Hepatocyte (in vitro differentiated cells): ENCODE measurements at regions not wholly inside any gene's neighbourhood (a gene's known extent, or its start where the extent isn't known, plus 50 kb on each side); places are given as distances from the start of the nearest gene placed in this dataset.

Experiments
- EZH2phosphoT487 ChIP-seq: fragments of 200-600 bp; sonication (generic); IDR thresholded peaks from one replicate; pipeline ENCODE4 v1.6.1; 2018; ENCODE audit warnings: antibody characterized with exemption, mild to moderate bottlenecking, low read depth, moderate library complexity; ENCODE audit not compliant: unreplicated experiment, severe bottlenecking
- TF ChIP-seq, protein P1 (sequence below): fragments of 200-600 bp; sonication (generic); IDR thresholded peaks from 2 replicates; pipeline ENCODE4 v1.5.1; 2016; ENCODE audit warnings: antibody characterized with exemption, mild to moderate bottlenecking; ENCODE audit not compliant: poor library complexity

DNA sequence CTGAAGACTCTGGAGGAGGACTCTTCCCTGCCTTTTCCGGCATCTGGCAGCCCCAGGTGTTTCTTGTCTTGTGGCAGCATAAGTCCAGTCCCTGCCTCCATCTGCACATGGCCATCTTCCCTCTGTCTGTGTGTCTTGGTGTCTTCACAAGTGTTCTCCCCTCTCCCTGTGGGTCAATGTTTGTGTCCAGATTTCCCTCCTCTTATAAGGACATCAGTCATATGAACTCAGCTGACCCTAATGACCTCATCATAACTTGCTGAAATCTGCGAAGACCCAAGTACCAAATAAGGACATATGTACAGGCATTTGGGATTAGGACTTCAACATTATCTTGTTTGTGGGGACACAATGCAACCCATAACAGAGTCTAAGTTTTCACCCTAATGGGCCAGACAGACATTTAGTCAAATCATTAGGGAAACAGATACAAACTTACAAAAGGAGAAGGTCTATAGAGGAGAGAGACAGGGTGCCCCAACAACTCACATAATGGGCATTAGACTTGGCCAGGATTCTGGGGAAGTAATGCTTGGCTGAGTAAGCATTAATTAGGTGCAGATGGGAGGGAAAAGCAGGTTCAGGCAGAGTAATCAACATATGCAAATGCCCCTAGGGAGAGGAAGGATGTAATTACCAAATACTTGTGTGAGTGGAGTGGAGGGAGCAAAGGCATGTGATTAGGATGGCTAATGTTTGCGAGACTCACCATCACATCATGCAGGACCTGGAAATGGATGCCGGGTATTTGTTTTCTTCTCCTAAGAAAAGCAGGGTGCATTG lies 372.8 kb upstream of the TBL1XR1 start:
- no peak for TF ChIP-seq EZH2phosphoT487
- TF ChIP-seq, protein P1, sequence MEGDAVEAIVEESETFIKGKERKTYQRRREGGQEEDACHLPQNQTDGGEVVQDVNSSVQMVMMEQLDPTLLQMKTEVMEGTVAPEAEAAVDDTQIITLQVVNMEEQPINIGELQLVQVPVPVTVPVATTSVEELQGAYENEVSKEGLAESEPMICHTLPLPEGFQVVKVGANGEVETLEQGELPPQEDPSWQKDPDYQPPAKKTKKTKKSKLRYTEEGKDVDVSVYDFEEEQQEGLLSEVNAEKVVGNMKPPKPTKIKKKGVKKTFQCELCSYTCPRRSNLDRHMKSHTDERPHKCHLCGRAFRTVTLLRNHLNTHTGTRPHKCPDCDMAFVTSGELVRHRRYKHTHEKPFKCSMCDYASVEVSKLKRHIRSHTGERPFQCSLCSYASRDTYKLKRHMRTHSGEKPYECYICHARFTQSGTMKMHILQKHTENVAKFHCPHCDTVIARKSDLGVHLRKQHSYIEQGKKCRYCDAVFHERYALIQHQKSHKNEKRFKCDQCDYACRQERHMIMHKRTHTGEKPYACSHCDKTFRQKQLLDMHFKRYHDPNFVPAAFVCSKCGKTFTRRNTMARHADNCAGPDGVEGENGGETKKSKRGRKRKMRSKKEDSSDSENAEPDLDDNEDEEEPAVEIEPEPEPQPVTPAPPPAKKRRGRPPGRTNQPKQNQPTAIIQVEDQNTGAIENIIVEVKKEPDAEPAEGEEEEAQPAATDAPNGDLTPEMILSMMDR = no peak
